HCT116 (cell line): ENCODE measurements at regions not wholly inside any gene's neighbourhood (a gene's known extent, or its start where the extent isn't known, plus 50 kb on each side); places are given as distances from the start of the nearest gene placed in this dataset.

Experiments
- ATAC-seq: fragments of 200-7000 bp; cut with Tn5 transposase; 2 replicates; pipeline ENCODE4 v1.9.1; 2020; ENCODE audit warnings: mild to moderate bottlenecking, moderate library complexity
- BruUV-seq: library from RNA; stranded (reverse); fragments of 400-500 nt; replicated peaks from 2 replicates; lab custom pipeline; 2021; lab: Mats Ljungman, UMichigan
- CTCF ChIA-PET: fragments of 300-600 bp; sonication (Branson Sonifier 250); formaldehyde crosslinking; loops from one replicate; lab custom pipeline; 2021; ENCODE audit warnings: antibody characterized with exemption; lab: Charles Lee
- POLR2A ChIA-PET: fragments of 300-600, 350-600 bp; sonication (Branson Sonifier 250); formaldehyde crosslinking; loops from one replicate; lab custom pipeline; 2021; ENCODE audit warnings: antibody characterized with exemption; lab: Charles Lee
- RAD21 ChIA-PET, 2 experiments: fragments of 300-600 bp; sonication (Branson Sonifier 250); formaldehyde crosslinking; loops; one replicate each; lab custom pipeline; 2023; ENCODE audit warnings: low total read pairs in 2 of 2; ENCODE audit not compliant: uncharacterized antibody in 2 of 2, unreplicated experiment in 2 of 2, low non-redundant PET in 1 of 2; lab: Charles Lee
- DNase-seq: peaks from one replicate; pipeline ENCODE4 v3.0.0-alpha.2; 2010; ENCODE audit warnings: low read depth, low spot score
- H2AFZ ChIP-seq: fragments of 200-600 bp; shearing (Covaris generic), sonication (generic); 2 replicates; pipeline ENCODE4 v1.6.1; 2017; ENCODE audit warnings: low read depth, mixed run types, mixed read lengths, antibody characterized with exemption, low read length; ENCODE audit not compliant: poor library complexity, severe bottlenecking
- H3K27ac ChIP-seq: 2 replicates; pipeline ENCODE4 v1.5.1; 2012; ENCODE audit warnings: low read depth, low read length
- H3K27me3 ChIP-seq: fragments of 200-600 bp; sonication (generic); 2 replicates; pipeline ENCODE4 v1.6.1; 2016; ENCODE audit warnings: mixed run types, low read length, mixed read lengths; ENCODE audit not compliant: insufficient read depth
- H3K36me3 ChIP-seq, 2 experiments: fragments of 200-500 bp in 1 of 2; fragments of 200-600 bp in 1 of 2; sonication (Bioruptor generic) in 1 of 2; sonication (generic) in 1 of 2; 2 replicates each; pipeline versions ENCODE4 v1.5.1 to v1.6.1; 2014 to 2016; ENCODE audit warnings: low read length in 2 of 2, inconsistent platforms in 1 of 2, mixed read lengths in 1 of 2, mixed run types in 1 of 2; ENCODE audit not compliant: insufficient read depth in 2 of 2, control insufficient read depth in 1 of 2
- H3K4me1 ChIP-seq, 2 experiments: fragments of 200-600 bp in 1 of 2; sonication (generic) in 1 of 2; 2 replicates each; pipeline versions ENCODE4 v1.5.1 to v1.6.1; 2012 to 2017; ENCODE audit warnings: low read length in 2 of 2, inconsistent platforms in 1 of 2, mild to moderate bottlenecking in 1 of 2, mixed read lengths in 1 of 2, mixed run types in 1 of 2, moderate library complexity in 1 of 2; ENCODE audit not compliant: insufficient read depth in 2 of 2, control insufficient read depth in 1 of 2
- H3K4me2 ChIP-seq: fragments of 200-600 bp; sonication (generic); 2 replicates; pipeline ENCODE4 v1.6.1; 2017; ENCODE audit warnings: mixed run types, low read length, mixed read lengths
- H3K4me3 ChIP-seq, 2 experiments: fragments of 200-600 bp in 1 of 2; sonication (generic) in 1 of 2; replicated peaks in 1 of 2; 2 replicates each; pipeline ENCODE4 v1.5.1; 2011 to 2016; ENCODE audit warnings: low read length in 2 of 2, control low read depth in 1 of 2, low read depth in 1 of 2, mild to moderate bottlenecking in 1 of 2, mixed read lengths in 1 of 2, mixed run types in 1 of 2
- H3K79me2 ChIP-seq: fragments of 200-600 bp; sonication (generic); 2 replicates; pipeline ENCODE4 v1.6.1; 2017; ENCODE audit warnings: mild to moderate bottlenecking, mixed run types, low read length, moderate library complexity, mixed read lengths; ENCODE audit not compliant: insufficient read depth
- H3K9ac ChIP-seq: fragments of 200-600 bp; sonication (generic); 2 replicates; pipeline ENCODE4 v1.6.1; 2016; ENCODE audit warnings: low read length, mixed read lengths
- H3K9me2 ChIP-seq: fragments of 200-600 bp; sonication (generic), shearing (Covaris generic); 2 replicates; pipeline ENCODE4 v1.6.1; 2017; ENCODE audit warnings: mixed run types, mild to moderate bottlenecking, moderate library complexity; ENCODE audit not compliant: insufficient read depth
- H3K9me3 ChIP-seq, 2 experiments: fragments of 200-500 bp in 1 of 2; fragments of 200-600 bp in 1 of 2; sonication (Bioruptor generic) in 1 of 2; sonication (generic) in 1 of 2; 2 replicates each; pipeline ENCODE4 v1.6.1; 2014 to 2017; ENCODE audit warnings: low read length in 2 of 2, mixed read lengths in 2 of 2, inconsistent platforms in 1 of 2, low read depth in 1 of 2, mild to moderate bottlenecking in 1 of 2, mixed run types in 1 of 2, moderate library complexity in 1 of 2; ENCODE audit not compliant: control insufficient read depth in 1 of 2, insufficient read depth in 1 of 2
- H4K20me1 ChIP-seq: fragments of 200-600 bp; sonication (generic), shearing (Covaris generic); 2 replicates; pipeline ENCODE4 v1.6.1; 2017; ENCODE audit warnings: mixed run types, mild to moderate bottlenecking, moderate library complexity; ENCODE audit not compliant: insufficient read depth
- CBX3 ChIP-seq: IDR thresholded peaks from 2 replicates; pipeline ENCODE4 v1.6.1; 2012; ENCODE audit warnings: low read depth
- ELF1 ChIP-seq: IDR thresholded peaks from 2 replicates; pipeline ENCODE4 v1.6.1; 2012; ENCODE audit warnings: low read depth, borderline replicate concordance
- POLR2A ChIP-seq: IDR thresholded peaks from 2 replicates; pipeline ENCODE4 v1.7.0; 2011; ENCODE audit warnings: borderline replicate concordance; ENCODE audit not compliant: insufficient read depth, insufficient read length; ENCODE audit errors: extremely low read depth
- SRF ChIP-seq: IDR thresholded peaks from 2 replicates; pipeline ENCODE4 v1.6.1; 2012; ENCODE audit warnings: low read depth
- TCF7L2 ChIP-seq: IDR thresholded peaks from 2 replicates; pipeline ENCODE4 v1.7.0; 2011; ENCODE audit warnings: borderline replicate concordance, inconsistent platforms; ENCODE audit not compliant: insufficient read depth, insufficient read length; ENCODE audit errors: extremely low read depth
- intact Hi-C: fragments of 100-400 bp; cut with micrococcal nuclease; formaldehyde crosslinking; loops from 2 replicates; pipeline ENCODE4 v1.10.0; 2022
- TF ChIP-seq, protein P1 (sequence below): IDR thresholded peaks from 2 replicates; pipeline ENCODE4 v1.6.1; 2011; ENCODE audit warnings: mild to moderate bottlenecking, low read length, moderate library complexity; ENCODE audit not compliant: insufficient replicate concordance; ENCODE audit errors: extremely low read depth
- TF ChIP-seq, protein P2 (sequence below): IDR thresholded peaks from 2 replicates; pipeline ENCODE4 v1.6.1; 2012; ENCODE audit warnings: low read depth

DNA sequence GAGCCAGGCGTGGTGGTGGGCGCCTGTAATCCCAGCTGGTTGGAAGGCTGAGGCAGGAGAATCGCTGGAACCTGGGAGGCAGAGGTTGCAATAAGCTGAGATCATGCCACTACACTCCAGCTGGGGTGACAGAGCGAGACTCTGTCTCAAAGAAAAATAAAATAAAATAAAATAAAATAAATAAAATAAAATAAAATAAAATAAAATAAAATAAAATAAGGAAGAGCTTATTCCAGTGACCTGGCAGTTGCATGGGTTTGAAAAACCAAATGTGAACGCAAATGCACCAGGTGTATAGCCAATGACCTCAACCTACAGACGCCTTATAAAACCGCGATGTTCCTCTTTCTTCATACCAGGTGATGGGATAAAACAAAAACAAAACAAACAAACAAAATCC lies 995.7 kb downstream of the TYW1 start:
- no peaks in the 10 kb centered on the region for H3K9me2 ChIP-seq
- BruUV-seq: no TSS peak
- no peaks in the 10 kb centered on the region for H3K4me1 ChIP-seq
- H4K20me1 ChIP-seq: no peaks in the 10 kb centered on the region
- no peak for DNase-seq
- no peak overlapping the region for H3K4me2 ChIP-seq
- RAD21 ChIA-PET: no interaction called here
- no peaks in the 10 kb centered on the region for H3K27me3 ChIP-seq
- peaks cover 3 to 4% of the 10 kb centered on the region in 2 experiments; a peak in 2 of 4 replicates for H3K9me3 ChIP-seq
- no peak overlapping the region for H3K27ac ChIP-seq
- H3K36me3 ChIP-seq: no peaks in the 10 kb centered on the region
- CTCF ChIA-PET: no interaction called here
- POLR2A ChIA-PET: no interaction called here
- no peak for ATAC-seq
- TF ChIP-seq TCF7L2 (no peak), CBX3 (no peak), ELF1 (no peak), SRF (no peak), POLR2A (no peak)
- TF ChIP-seq, protein P1, sequence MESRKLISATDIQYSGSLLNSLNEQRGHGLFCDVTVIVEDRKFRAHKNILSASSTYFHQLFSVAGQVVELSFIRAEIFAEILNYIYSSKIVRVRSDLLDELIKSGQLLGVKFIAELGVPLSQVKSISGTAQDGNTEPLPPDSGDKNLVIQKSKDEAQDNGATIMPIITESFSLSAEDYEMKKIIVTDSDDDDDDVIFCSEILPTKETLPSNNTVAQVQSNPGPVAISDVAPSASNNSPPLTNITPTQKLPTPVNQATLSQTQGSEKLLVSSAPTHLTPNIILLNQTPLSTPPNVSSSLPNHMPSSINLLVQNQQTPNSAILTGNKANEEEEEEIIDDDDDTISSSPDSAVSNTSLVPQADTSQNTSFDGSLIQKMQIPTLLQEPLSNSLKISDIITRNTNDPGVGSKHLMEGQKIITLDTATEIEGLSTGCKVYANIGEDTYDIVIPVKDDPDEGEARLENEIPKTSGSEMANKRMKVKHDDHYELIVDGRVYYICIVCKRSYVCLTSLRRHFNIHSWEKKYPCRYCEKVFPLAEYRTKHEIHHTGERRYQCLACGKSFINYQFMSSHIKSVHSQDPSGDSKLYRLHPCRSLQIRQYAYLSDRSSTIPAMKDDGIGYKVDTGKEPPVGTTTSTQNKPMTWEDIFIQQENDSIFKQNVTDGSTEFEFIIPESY: no peak
- TF ChIP-seq, protein P2, sequence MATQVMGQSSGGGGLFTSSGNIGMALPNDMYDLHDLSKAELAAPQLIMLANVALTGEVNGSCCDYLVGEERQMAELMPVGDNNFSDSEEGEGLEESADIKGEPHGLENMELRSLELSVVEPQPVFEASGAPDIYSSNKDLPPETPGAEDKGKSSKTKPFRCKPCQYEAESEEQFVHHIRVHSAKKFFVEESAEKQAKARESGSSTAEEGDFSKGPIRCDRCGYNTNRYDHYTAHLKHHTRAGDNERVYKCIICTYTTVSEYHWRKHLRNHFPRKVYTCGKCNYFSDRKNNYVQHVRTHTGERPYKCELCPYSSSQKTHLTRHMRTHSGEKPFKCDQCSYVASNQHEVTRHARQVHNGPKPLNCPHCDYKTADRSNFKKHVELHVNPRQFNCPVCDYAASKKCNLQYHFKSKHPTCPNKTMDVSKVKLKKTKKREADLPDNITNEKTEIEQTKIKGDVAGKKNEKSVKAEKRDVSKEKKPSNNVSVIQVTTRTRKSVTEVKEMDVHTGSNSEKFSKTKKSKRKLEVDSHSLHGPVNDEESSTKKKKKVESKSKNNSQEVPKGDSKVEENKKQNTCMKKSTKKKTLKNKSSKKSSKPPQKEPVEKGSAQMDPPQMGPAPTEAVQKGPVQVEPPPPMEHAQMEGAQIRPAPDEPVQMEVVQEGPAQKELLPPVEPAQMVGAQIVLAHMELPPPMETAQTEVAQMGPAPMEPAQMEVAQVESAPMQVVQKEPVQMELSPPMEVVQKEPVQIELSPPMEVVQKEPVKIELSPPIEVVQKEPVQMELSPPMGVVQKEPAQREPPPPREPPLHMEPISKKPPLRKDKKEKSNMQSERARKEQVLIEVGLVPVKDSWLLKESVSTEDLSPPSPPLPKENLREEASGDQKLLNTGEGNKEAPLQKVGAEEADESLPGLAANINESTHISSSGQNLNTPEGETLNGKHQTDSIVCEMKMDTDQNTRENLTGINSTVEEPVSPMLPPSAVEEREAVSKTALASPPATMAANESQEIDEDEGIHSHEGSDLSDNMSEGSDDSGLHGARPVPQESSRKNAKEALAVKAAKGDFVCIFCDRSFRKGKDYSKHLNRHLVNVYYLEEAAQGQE: no peak
- no peaks in the 10 kb centered on the region for H3K79me2 ChIP-seq
- no peak overlapping the region for H2AFZ ChIP-seq
- intact Hi-C loops: no loop called here
- no peak overlapping the region for H3K4me3 ChIP-seq
- no peak overlapping the region for H3K9ac ChIP-seq
